Kidney tubule cell (primary cell): ENCODE measurements at regions not wholly inside any gene's neighbourhood (a gene's known extent, or its start where the extent isn't known, plus 50 kb on each side); places are given as distances from the start of the nearest gene placed in this dataset.
A peak's percentile ranks its signal among the peaks of the same experiment; 100 is the strongest.
"Not testable (repeated sequence)": the region's sequence is repeated elsewhere in the genome, so short reads cannot be mapped to it uniquely, and the experiment has no call there.

Experiments
- DNase-seq: peaks from one replicate; pipeline ENCODE4 v3.0.0-alpha.2; 2018; ENCODE audit warnings: low spot score

- DNase-seq = no peak
Measured at GRCh38 chr3:27629366-27629765, 92.8 kb downstream of the EOMES start.

GRCh38 chr3:27628026-27628750 lies 93.9 kb downstream of the EOMES start:
- no peak for DNase-seq

- DNase-seq = no peak
Measured at GRCh38 chr3:27626596-27627118, 95.5 kb downstream of the EOMES start.

- no peak for DNase-seq
Measured at GRCh38 chr3:27625864-27626263, 96.3 kb downstream of the EOMES start.

GRCh38 chr3:27623085-27623753 lies 98.9 kb downstream of the EOMES start:
- DNase-seq = no peak

- no peak for DNase-seq
Measured at GRCh38 chr3:27617552-27617951, 104.6 kb downstream of the EOMES start.

- no peak for DNase-seq
Measured at GRCh38 chr3:27616031-27616430, 106.1 kb downstream of the EOMES start.

GRCh38 chr3:27615555-27615954 lies 106.6 kb downstream of the EOMES start:
- DNase-seq = no peak

GRCh38 chr3:27614592-27614991 lies 107.5 kb downstream of the EOMES start:
- no peak for DNase-seq

- DNase-seq = no peak
Measured at GRCh38 chr3:27613846-27614500, 108.2 kb downstream of the EOMES start.

GRCh38 chr3:27610800-27611525 lies 111.2 kb downstream of the EOMES start:
- DNase-seq = no peak

- peak; percentile 43 for DNase-seq
Measured at GRCh38 chr3:27607370-27607769, 114.8 kb downstream of the EOMES start.

GRCh38 chr3:27606537-27606936 lies 115.6 kb downstream of the EOMES start:
- peak; percentile 63 for DNase-seq

- not testable (repeated sequence) for DNase-seq
Measured at GRCh38 chr3:27601311-27601710, 117.1 kb upstream of the SLC4A7 start.

- not testable (repeated sequence) for DNase-seq
Measured at GRCh38 chr3:27599741-27600140, 115.6 kb upstream of the SLC4A7 start.

GRCh38 chr3:27596921-27597320 lies 112.7 kb upstream of the SLC4A7 start:
- peak; percentile 96 for DNase-seq

- DNase-seq = peak; percentile 93
Measured at GRCh38 chr3:27596334-27596841, 112.2 kb upstream of the SLC4A7 start.

GRCh38 chr3:27594096-27594690 lies 110.0 kb upstream of the SLC4A7 start:
- peak; percentile 25 for DNase-seq

- no peak for DNase-seq
Measured at GRCh38 chr3:27593173-27593572, 109.0 kb upstream of the SLC4A7 start.

- peak; percentile 23 for DNase-seq
Measured at GRCh38 chr3:27591312-27592210, 107.4 kb upstream of the SLC4A7 start.
